HG03342 (cell line): ENCODE measurements at regions not wholly inside any gene's neighbourhood (a gene's known extent, or its start where the extent isn't known, plus 50 kb on each side); places are given as distances from the start of the nearest gene placed in this dataset.
"Not testable (repeated sequence)": the region's sequence is repeated elsewhere in the genome, so short reads cannot be mapped to it uniquely, and the experiment has no call there.

Experiments used
- ATAC-seq: cut with Tn5 transposase; IDR thresholded peaks from one replicate; pipeline ENCODE4 v1.9.1; 2021; ENCODE audit warnings: mild to moderate bottlenecking, moderate library complexity; ENCODE audit not compliant: unreplicated experiment

DNA sequence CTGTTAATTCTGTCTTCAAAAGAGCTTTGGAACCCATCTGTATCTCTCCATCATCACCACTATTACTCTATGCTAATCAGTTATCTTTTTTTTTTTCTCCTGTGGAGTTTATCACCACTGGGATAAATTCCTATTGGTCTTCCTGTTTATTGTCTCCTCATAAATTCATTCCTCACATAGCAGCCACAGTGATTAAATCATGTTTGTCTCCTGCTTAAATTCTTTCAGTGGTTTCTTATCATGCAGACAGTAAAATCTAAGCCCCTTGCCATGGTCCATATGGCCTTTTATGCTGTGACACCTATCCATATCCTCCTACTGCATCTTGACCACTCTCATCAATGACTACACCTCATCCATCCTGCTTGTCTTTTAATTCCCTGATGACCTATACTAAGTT lies 239.8 kb upstream of the ZEB2 start:
- no peak for ATAC-seq

DNA sequence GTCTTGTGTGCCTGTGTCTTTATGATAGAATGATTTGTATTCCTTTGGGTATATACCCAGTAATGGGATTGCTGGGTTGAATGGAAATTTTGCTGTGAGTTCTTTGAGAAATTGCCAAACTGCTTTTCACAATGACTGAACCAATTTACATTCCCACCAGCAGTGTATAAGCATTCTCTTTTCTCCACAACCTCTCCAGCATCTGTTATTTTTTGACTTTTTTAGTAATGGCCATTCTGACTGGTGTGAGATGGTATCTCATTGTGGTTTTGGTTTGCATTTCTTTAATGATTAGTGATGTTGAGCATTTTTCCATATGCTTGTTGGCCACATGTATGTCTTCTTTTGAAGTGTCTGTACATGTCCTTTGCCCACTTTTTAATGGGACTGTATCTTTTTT lies 238.3 kb upstream of the ZEB2 start:
- not testable (repeated sequence) for ATAC-seq

DNA sequence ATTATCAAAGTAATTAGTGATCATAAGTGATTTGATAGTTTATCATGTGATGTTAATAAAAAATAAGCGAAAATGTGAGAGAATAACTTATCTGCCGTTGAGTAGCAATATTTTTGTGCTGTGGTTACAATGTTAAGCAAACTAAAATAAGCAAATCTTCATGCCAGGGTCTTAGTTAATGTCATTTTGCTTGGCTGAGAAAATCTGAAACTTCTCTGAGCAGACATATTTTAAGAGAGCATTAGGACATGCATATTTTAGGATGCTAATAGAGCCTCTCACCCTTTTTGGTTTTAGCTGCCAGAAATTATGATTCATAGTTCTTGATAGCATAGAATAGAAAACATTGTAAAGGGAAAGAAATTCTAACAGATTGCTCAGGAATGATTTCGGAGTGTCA lies 233.5 kb upstream of the ZEB2 start:
- no peak for ATAC-seq

DNA sequence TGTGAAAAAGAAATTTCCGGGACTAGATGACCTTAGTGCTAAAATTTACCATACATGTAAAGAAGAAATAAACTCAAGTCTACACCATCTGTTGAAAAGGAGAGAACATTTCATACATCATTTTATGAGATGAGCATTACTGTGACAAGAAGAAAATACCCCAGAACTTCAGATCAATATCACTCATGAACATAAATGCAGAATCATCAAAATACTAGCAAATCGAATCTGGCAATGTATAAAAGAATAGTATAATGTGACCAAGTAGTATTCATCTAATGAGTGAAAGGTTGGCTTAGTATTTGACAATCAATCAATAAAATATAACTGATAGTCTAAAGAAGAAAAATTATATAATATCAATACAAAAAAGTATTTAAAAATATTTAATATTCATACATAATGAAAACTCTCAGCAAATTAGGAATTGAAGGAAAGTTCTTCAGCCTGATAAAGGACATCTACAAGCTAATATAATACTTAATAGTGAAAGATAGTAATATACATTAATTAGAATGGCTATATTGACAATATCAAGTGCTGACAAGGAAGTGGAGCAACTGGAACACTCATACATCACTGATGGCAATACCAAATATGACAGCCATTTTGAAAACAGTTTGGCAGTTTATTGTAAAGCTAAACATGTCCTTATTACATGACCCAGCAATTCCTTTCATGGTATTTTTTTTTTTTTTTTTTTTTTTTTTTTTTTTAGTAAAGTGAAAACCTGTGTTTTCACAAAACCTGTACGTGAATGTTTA lies 231.4 kb upstream of the ZEB2 start:
- no peak for ATAC-seq

DNA sequence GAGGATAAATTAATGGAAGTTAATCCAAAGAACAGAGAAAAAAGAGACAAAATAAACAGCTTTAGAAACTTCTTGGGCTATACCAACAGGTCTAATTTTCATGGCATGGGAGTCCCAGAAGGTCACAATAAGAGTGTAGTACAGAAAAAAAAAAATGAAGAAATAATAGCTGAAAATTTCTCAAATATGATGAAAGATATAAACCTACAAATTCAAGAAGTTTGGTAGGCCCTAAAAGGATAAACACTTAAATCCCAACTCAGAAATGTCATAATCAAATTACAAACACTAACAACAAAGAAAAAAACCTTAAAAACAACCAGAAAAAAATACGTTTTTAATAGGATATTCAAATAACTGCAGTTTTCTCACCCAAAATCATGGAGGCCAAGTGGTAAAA lies 229.3 kb upstream of the ZEB2 start:
- ATAC-seq, result no peak

DNA sequence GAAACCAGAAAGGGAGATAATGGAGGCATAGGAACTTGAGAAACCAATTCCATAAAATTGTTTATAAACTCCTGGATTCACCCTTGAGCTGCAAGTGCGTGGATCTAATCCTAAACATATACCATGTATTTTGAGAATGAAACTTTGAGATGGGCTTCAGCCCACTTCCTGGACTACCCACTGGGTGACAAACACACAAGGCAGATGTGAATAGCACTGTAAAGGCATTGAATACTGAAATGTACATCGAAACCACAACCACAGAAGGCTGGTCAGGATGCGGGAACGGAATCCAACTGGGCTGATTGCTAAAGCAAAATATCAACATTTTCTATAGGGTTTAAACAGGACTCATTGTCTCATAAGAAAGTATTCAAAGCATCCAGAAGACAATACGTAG lies 228.5 kb upstream of the ZEB2 start:
- no peak for ATAC-seq

DNA sequence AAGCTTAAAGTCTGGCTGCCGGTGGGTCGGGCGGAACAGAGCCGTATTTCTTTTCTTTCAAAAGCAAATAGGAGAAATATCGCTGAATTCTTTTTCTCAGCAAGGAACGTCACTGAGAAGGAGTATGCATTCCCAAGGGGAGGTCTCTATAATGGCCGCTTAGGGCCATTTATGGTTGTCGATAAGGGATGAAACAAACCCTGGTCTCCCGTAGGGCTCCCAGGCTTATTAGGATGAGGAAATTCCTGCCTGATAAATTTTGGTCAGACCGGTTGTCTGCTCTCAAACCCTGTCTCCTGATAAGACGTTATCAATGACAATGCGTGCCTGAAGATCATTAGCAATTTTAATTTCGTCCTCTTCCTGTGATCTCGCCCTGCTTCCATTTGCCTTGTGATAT lies 227.7 kb upstream of the ZEB2 start:
- ATAC-seq, result no peak

DNA sequence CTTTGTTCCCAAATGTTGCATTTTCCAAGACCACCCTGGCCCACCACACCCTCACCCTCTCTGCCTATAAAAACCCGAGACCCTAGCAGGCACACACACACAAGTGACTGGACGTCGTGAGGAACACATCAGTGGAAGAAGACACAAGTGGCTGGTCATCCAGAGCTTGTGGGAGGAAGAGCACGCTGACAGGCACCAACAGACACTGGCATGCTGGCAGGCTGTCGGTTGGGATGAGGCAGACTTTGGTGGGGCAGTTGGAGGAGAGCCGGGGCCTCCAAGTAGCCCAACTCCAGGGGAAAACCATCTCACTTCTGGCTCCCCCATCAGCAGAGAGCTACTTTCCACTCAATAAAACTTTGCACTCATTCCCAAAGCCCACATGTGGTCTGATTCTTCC lies 225.5 kb upstream of the ZEB2 start:
- no peak for ATAC-seq

DNA sequence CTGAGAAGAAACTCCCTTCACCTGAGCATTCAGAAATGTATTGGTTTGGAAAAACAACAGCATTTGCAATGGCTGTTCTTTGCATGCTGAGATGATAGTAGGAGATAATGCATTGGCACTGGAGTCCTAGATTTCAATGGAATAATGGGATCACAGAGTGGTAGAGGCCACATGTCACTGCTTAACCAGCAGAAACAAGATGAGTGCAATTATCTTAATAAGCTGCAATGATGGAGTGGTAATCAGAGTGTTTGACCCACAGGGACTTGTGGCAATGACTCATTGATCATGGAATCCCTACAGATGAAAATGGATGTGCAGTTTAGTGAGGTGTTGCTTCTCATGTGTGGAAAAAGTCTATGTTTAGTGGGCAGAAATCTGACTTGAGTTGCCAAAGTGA lies 218.8 kb upstream of the ZEB2 start:
- no peak for ATAC-seq

DNA sequence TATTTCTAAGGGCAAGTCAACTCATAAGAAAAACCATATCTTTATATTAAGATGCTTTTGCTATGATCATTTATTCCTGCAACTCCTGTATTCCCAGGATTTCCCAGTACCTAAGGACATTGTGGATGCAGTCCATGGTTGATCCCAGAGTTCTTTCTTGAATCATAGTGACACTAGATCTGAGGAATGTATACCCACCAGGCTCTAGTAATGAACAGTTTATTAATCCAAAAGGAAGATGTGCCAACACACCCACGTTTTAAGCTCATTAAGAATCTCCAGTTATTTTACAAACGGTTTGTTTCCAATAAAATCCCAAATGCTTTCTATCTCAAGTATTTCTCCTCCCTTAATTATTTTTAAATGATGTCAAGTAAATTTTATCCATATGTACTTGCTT lies 210.8 kb upstream of the ZEB2 start:
- ATAC-seq, result no peak

DNA sequence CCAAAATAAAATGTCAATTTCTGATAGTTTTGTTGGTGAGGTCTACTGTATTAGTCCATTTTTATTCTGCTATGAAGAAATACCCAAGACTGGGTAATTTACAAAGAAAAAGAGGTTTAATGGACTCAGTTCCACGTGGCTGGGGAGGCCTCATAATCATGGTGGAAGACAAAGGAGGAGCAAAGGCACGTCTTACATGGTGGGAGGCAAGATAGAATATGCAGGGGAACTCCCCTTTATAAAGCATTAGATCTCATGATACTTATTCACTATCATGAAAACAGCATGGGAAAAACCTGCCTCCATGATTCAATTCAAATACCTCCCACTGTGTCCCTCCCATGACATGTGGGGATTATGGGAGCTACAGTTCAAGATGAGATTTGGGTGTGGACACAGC lies 204.5 kb upstream of the ZEB2 start:
- not testable (repeated sequence) for ATAC-seq

DNA sequence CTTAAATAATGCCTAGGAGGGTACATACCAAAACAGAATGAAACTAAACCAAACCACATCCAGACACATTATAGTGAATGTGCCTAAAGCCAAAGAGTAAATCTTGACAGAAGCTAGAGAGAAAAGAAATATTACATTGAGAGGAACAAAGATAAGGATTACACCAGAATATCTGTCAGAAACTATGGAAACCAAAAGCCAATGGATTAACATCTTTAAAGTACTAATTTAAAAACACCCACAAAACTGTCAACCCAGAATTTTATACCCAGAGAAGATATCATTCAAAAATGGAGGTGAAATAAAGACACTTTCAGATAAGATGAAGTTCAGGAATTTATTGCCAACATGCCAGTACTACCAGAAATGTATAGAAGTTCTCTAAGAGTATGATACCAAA lies 198.5 kb upstream of the ZEB2 start:
- no peak for ATAC-seq

DNA sequence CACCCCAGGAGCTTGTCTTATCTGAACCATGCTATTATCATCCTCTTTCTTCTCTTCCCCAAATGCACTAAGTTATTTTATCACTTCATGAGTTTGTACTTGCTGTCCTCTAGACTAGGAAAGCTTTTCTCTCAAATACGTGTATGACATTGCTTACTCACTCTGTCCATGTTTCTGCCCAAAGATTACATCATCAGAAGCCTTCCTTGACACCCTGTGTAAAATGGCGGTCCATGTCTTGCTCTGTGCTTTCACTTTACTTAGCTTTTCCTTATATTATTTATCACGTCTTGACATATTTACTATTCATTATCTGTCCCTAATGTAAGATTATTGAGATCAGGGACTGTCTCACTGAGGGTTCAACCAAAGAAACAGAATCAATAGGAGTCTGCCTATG lies 196.1 kb upstream of the ZEB2 start:
- no peak for ATAC-seq

DNA sequence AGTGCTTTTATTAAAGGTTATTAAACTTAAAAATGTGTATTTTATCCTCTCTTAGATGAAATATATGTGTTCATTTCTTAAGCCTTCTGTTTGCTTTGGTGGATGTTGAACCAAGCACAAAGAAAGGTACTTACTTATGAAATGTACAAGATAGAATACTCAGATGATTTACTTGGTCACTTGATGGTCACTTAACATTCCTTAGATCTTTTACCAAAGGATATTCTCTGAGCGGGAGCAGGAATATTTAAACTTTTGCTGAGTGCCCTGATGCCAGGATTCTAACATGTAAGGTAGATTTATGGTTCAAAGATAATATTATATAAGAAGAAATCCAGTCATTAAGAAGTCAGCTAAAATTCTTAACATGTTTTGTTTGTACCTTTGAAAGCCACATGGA lies 193.5 kb upstream of the ZEB2 start:
- no peak for ATAC-seq

DNA sequence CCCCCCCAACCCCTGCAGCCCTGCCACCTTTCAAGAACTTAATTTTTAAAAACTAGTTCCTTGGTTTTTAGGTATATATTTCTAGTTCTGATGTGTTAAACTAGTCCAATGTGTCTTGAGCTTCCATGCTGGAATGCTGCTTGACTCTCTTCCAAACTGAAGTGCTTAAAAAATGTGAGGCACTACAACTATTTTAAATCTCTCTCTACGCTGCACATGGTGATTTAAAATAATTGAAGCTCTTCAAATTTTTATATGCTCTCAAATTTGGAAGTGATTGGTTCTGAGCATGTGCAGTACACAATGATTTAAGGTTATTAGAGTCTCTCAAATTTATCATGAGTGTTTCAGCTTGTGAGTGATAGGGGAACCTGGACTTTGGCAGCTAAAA lies 192.6 kb upstream of the ZEB2 start:
- no peak for ATAC-seq

DNA sequence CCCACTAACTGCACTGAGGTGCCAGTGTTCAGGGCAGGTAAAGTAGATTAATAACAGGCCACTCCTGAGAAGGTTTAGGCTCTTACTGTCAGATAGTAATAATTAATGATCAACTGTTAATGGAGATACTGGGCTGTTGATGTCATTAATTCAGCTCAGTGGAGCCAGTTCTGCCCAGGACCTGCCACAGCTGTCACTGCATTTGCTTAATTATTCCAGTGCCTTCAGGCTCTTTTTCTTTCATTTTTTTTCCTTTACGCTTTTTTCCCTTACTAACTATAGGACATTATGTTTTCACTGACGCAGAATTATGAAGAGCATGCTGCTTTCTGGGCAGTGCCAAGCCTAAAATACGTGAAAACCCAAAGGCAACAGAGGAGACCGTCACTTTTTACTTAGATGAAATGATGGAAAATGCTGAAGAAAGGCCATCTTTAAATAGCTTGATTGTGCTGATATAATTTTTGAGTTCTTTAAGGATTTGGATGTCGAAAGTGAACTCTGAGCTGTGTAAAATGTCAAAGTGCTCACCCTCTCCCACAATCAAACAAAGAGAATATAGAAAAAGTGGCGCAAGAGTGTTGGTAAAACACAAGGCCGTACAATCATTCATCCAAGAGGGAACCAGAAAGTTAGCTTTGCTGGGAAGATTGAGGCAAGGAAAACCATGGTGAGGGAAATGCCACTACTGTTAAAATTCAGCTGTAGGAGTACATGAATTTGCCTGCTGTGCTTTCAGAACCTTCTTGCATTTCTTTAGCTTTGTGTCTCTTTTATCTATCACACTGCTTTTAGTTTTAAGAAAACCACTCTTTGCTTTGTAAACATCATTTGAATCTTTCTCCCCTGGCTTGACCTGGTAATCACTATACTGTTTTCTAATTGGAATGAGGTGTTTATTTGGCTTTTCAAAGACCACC lies 192.0 kb upstream of the ZEB2 start:
- no peak for ATAC-seq

DNA sequence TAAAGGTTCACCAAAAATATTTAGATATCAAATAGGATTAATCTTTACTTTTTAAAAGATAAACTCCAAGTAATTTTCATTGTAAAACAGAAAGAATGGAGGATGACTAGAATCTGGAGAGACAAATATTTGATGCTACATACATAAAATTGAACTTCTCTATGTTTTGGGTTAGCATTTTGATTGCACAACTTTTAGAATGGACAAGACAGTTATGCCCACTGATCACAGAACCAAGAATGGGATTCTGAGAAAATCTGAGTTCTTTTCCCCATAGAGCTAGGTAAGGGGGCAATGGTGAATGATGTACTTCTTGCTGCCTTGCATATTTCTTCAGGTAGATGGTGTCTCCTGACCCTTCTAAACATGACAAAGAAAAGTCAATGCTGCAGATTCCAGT lies 191.2 kb upstream of the ZEB2 start:
- ATAC-seq, result no peak

DNA sequence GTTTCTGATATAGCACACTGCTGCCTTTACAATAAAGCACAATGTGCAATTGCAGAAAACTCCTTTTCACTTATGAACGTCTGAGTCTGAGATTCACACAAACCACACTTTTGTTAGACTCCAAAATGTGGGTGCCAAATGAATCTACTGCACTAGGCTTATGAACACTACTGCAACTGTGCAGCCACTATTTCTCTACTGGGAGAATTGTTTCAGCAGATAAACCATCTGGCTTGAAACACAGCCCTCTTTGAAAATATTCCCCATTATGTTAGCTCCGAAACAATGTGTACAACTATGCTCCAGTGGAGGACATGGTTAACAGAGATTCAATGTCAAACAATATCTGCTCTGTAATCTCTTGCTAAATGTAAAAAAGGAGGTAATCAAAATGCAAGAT lies 188.7 kb upstream of the ZEB2 start:
- ATAC-seq, result no peak

DNA sequence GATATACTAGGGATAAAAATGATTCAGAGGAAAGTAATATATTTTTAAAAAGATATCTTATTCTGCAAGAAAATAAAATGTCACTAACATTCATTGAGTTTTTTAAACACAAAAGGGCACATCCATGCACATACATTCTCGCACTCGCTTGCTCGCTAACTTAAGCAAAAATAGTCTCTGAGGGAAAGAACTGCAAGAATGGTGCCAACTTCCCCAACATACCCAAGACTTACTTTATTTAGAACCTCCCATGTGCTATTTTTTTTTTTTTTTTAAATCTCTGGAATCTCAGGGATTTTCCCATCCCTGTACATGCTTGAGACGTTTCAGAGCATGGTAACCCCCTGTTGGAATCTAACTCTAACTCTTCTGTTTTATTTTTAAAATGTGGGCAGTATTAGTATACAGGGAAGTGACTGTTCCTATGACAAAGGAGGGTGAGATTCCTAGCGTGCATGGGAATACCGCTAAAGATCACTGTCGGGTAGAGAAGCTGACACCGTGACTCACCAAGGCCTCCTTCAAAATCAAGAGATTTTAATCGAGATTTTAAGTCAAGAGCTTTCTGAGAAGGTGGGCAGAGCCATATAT lies 187.9 kb upstream of the ZEB2 start:
- ATAC-seq, result no peak

DNA sequence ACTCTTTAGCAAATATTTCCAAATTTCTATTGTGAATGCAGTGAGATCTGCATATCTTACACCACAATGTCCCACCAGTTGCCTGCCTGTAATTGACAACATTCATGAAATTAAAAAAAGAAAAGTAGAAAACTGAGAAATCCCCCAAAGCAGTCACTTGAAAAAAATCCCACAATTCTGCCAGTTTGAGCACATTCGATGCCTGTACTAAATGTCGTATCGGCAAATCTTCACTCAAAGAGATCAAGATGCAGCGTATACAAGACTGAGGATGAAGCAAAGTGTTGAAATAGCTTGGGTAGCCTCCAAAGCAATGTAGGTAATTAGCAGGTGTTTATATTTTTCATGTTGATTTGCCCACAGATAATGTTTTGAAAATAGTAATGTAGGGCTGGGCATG lies 186.7 kb upstream of the ZEB2 start:
- ATAC-seq, result no peak

DNA sequence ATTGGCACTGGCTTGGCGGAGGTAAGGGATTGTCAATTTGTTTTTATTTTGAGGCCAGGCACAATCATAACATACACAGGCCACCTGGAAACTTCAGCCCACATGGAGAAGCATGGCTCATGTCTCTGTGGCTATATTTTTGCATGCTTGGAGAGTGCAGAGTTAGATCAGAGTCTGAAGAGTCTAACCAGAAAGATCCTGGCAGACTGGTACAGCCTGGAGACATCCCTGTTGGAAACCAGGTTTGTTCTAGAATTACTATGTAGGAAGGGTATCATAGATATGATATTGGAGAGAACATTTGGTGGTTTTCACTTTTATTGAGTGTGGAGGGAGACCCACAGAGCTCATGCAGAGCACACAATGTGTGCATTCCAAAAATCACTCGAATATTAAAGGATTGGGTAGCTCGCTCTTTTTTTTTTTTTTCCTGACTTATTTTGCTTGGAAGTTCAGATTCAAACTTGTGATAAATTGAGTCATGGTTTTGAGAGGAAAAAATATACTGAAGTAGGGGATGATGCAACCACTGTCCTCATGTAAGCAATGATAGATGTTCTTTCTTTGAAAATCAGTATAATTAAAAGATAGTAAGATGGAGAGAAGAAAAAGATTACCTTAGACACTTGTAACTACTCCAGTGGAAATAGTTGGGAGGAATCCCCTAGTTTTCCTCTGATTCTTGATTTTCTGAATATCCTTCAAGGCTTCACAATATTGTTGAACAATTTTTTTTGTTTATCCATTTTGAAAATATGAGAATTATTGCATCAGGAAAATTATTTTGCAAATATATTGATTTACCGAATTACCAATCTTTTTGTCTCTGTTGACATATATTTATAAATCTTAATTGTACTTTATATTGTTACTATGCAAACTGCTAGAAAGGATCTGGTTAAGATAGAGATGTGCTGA lies 185.7 kb upstream of the ZEB2 start:
- no peak for ATAC-seq
